ENCODE measurements at regions not wholly inside any gene's neighbourhood (a gene's known extent, or its start where the extent isn't known, plus 50 kb on each side); places are given as distances from the start of the nearest gene placed in this dataset.
A peak's percentile ranks its signal among the peaks of the same experiment; 100 is the strongest.

GRCh38 chr5:10173716-10174115 lies 76.0 kb downstream of the ATPSCKMT start:
- DNase-seq = no peak

DNA sequence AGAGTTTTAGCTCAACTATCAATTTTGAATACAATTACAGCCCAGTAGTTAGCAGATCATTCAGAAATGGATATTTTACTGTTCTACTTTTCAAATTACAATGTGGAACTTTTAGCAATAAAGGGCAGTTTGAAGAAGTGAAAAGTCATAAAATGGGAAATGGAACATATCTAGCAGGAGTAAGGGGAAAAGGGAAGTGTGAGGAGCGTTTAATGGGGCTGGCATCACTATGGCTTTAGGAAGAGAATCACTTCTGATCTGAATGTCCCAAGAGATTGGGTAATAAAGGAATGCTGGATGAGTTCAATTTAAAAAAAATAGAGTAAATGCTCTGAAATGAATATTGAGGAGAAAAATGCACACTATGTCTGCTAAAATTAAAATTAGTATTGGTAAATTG lies 77.4 kb downstream of the ATPSCKMT start:
- no peak for DNase-seq

DNA sequence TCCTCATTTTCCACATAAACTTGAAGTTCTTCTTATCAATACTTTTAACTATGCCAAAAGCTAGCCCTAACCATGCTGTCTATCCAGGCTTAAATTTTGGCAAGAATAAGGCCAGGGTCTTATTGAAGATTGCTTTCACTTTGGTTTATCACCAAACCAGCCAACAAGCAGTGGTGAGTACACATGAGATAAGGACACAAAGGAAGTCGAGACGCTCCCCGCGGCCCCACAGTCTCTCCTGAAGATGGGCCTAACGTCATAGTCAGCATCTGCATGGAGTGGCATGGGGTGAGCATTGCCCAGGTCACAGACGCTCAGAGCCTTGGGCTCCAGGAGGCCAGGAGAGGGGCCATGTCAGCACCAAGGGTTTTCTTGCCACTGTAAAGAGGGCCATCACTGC lies 80.3 kb downstream of the ATPSCKMT start:
- DNase-seq = no peak

- DNase-seq = no peak
These were observed 81.4 kb downstream of the ATPSCKMT start for GRCh38 chr5:10168254-10168653.

GRCh38 chr5:10167806-10168205 lies 81.9 kb downstream of the ATPSCKMT start:
- DNase-seq = no peak

GRCh38 chr5:10166392-10166791 lies 83.3 kb downstream of the ATPSCKMT start:
- no peak for DNase-seq

- no peak for DNase-seq
These were observed 87.2 kb downstream of the ATPSCKMT start for GRCh38 chr5:10162468-10162867.

- no peak for DNase-seq
These were observed 87.9 kb downstream of the ATPSCKMT start for GRCh38 chr5:10161778-10162177.

DNA sequence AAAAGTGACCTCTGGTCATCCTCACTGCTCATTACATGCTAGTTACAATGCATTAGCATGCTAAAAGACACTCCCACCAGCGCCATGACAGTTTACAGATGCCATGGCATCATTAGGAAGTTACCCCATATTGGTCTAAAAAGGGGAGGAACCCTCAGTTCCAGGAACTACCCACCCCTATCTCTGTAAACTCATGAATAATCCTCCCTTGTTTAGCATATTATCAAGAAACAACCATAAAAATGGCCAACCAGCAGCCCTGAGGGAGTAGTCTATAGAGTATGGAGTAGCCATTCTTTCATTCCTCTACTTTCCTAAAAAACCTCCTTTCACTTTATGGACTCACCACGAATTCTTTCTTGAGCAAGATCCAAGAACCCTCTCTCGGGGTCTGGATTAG lies 89.4 kb downstream of the ATPSCKMT start:
- DNase-seq = no peak

- DNase-seq = no peak
These were observed 90.8 kb downstream of the ATPSCKMT start for GRCh38 chr5:10158886-10159285.

- DNase-seq = no peak
These were observed 92.5 kb downstream of the ATPSCKMT start for GRCh38 chr5:10157085-10157669.

- no peak for DNase-seq
These were observed 93.6 kb downstream of the ATPSCKMT start for GRCh38 chr5:10155897-10156667.

DNA sequence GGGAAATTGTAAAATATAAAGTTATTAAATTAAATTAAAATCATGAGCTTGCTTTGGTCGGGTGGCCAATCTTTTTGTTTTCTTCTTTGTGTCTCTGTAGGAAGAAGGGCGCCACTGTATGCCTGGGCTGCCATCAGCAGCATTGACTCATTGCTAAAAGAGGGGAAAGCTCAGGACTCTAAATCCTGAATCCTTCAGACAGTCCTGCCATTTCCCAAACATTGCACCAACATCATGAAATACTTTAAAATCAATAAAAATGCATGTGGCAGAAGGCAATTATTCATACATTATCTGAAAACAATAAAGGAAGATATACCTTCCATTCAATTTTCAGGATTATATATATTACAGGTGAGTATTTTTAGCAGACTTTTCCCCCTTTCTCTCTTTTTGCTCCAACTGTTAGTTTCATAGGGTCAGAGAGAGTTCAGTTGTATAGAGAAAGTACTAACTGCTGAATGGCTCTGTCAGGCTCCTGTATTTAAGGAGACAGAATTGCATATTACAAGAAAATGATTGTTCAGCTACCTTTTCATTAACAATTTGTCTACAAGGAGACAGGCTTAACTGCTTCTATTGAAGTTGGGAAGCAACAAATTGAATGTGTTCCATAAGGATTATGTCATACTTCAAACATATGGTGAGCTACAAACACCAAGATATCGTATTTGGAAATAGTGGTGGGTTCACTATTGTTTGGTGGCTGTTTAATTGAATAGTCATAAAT lies 95.7 kb downstream of the ATPSCKMT start:
- no peak for DNase-seq

DNA sequence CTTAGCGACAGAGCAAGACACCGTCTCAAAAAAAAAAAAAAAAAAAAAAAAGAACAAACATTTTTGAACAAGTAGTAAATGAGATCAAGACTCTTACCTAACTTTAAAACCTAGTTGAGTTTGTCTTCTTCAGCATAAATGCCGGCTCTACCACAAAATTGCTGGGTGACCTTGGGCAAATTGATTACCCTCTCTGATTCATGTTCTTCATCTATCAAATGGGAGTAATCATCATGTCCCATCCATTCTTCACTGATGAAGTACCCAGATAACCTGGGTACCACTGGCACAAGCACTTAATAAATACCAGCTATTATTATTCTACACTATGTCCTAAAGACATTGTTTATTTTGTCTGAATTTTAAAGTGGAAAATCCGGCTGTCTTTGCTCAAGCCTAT lies 96.3 kb downstream of the ATPSCKMT start:
- DNase-seq = no peak

- DNase-seq = no peak
These were observed 98.0 kb downstream of the ATPSCKMT start for GRCh38 chr5:10151656-10152055.

GRCh38 chr5:10149911-10150310 lies 99.8 kb downstream of the ATPSCKMT start:
- no peak for DNase-seq

GRCh38 chr5:10145923-10146401 lies 103.7 kb downstream of the ATPSCKMT start:
- DNase-seq = peak; percentile 17

- no peak for DNase-seq
These were observed 105.6 kb downstream of the ATPSCKMT start for GRCh38 chr5:10144040-10144439.

GRCh38 chr5:10140195-10140973 lies 109.3 kb downstream of the ATPSCKMT start:
- DNase-seq = no peak

GRCh38 chr5:10138395-10139057 lies 111.2 kb downstream of the ATPSCKMT start:
- no peak for DNase-seq

- no peak for DNase-seq
These were observed 115.9 kb downstream of the ATPSCKMT start for GRCh38 chr5:10133830-10134229.

DNA sequence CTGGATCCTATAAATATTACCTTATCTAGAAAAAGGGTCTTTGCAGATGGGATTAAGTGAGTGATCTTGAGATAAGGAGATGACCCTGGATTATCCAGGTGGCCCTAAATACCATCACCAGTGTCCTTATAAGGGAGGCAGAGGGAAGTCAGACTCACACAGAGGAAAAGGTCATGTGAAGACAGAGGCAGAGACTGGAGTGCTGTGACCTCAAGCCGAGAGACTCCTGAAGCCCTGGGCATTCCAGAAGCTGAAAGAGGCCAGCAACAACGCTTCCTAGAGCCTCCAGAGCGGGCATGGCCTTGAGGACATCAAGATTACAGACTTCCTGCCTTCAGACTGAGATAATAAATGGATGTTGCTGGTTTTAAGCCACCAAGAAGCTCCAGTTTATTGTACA lies 118.8 kb downstream of the ATPSCKMT start:
- DNase-seq = no peak

- no peak for DNase-seq
These were observed 122.8 kb downstream of the ATPSCKMT start for GRCh38 chr5:10126900-10127299.
